ENCODE measurements at regions not wholly inside any gene's neighbourhood (a gene's known extent, or its start where the extent isn't known, plus 50 kb on each side); places are given as distances from the start of the nearest gene placed in this dataset.

GRCh38 chr18:67644226-67644625, 127.7 kb upstream of the DSEL start (continued):
- no peak for TF ChIP-seq TBP (IDR thresholded peaks at IDR 0.05; ENCODE audit: low read depth, low read length)
- no peak for TF ChIP-seq USF2 (IDR thresholded peaks at IDR 0.05; ENCODE audit: low read length)
- no peak for TF ChIP-seq POLR2A (IDR thresholded peaks at IDR 0.05; ENCODE audit: control extremely low read depth in 1 of 2, low read depth in 2 of 2, low read length in 2 of 2)
- no peak for TF ChIP-seq RNF2 (IDR thresholded peaks at IDR 0.05; ENCODE audit: borderline replicate concordance, low read depth, low read length, missing control alignments, poor library complexity, severe bottlenecking)
- TF ChIP-seq SIRT6 (IDR thresholded peaks at IDR 0.05; ENCODE audit: low read length) = no peak
